Peyer's patch (tissue), 4 donors: ENCODE measurements at regions not wholly inside any gene's neighbourhood (a gene's known extent, or its start where the extent isn't known, plus 50 kb on each side); places are given as distances from the start of the nearest gene placed in this dataset.

ENCODE experiments used
- DNase-seq, 3 donors: peaks; one replicate each; pipeline ENCODE4 v3.0.0-alpha.2; 2017 to 2019
- H3K27ac ChIP-seq, 4 donors: fragments of 200-600 bp; sonication (generic); one replicate each; pipeline ENCODE4 v1.5.1; 2016 to 2019
- H3K27me3 ChIP-seq, 2 donors: fragments of 200-600 bp; sonication (generic); one replicate each; pipeline ENCODE4 v1.5.1; 2019
- H3K36me3 ChIP-seq, 3 donors: fragments of 200-600 bp; sonication (generic); one replicate each; pipeline ENCODE4 v1.5.1; 2016 to 2019
- H3K4me1 ChIP-seq, 4 donors: fragments of 200-600 bp; sonication (generic); one replicate each; pipeline ENCODE4 v1.5.1; 2016 to 2019
- H3K4me3 ChIP-seq, 4 donors: fragments of 200-600 bp; sonication (generic); 1 replicate in 3 of 4; 2 replicates in 1 of 4; pipeline ENCODE4 v1.5.1; 2016 to 2019; ENCODE audit warnings: mild to moderate bottlenecking in 1 of 4
- H3K9me3 ChIP-seq, 4 donors: fragments of 200-600 bp; sonication (generic); one replicate each; pipeline ENCODE4 v1.5.1; 2016 to 2019; ENCODE audit warnings: mild to moderate bottlenecking in 1 of 4
- POLR2A ChIP-seq, 2 donors: fragments of 450-650 bp; IDR thresholded peaks; one replicate each; pipeline ENCODE4 v1.5.1; 2017; ENCODE audit warnings: antibody characterized with exemption in 2 of 2, mild to moderate bottlenecking in 2 of 2, moderate library complexity in 2 of 2
- TF ChIP-seq, protein P1 (sequence below), 6 experiments: fragments of 450-650 bp in 4 of 6; fragments of 200-600 bp in 2 of 6; sonication (generic) in 1 of 6; IDR thresholded peaks; one replicate each; pipeline ENCODE4 v1.5.1; 2017 to 2019; ENCODE audit warnings: antibody characterized with exemption in 6 of 6, mild to moderate bottlenecking in 3 of 6, moderate library complexity in 1 of 6

DNA sequence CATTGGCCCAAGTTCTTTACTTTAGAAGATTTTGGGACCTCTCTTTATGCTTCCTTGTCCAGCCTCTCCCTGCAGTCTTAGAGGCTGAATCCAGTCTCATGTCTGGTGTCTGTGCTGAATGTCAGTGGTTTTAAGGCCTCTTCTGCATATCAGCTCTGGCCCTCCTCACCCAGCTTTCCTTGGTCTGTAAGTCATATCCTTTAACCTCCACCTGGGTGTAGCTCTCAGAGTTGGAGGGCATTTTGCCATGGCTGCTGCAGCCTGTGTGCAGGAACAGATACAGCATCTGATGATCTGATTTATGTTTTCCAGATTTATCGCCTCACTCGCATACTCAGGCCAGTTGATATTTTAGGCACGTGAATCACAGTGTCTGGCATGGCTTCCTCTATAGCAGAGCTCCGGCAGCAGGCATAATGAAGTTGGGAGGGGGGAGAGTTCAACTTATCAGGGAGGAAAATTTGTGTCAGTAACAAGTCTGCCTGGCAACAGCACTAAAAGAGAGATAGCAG is 335.0 kb downstream of the PCNX1 start:
- no peak for DNase-seq
- H3K27ac ChIP-seq = no peak overlapping the region

GRCh38 chr14:71243697-71244096 is 336.4 kb downstream of the PCNX1 start:
- H3K27me3 ChIP-seq = no peaks in the 10 kb centered on the region
- H3K36me3 ChIP-seq = no peaks in the 10 kb centered on the region
- no peak overlapping the region for H3K27ac ChIP-seq
- no peak for DNase-seq
- H3K4me1 ChIP-seq = no peaks in the 10 kb centered on the region
- TF ChIP-seq, protein P1, sequence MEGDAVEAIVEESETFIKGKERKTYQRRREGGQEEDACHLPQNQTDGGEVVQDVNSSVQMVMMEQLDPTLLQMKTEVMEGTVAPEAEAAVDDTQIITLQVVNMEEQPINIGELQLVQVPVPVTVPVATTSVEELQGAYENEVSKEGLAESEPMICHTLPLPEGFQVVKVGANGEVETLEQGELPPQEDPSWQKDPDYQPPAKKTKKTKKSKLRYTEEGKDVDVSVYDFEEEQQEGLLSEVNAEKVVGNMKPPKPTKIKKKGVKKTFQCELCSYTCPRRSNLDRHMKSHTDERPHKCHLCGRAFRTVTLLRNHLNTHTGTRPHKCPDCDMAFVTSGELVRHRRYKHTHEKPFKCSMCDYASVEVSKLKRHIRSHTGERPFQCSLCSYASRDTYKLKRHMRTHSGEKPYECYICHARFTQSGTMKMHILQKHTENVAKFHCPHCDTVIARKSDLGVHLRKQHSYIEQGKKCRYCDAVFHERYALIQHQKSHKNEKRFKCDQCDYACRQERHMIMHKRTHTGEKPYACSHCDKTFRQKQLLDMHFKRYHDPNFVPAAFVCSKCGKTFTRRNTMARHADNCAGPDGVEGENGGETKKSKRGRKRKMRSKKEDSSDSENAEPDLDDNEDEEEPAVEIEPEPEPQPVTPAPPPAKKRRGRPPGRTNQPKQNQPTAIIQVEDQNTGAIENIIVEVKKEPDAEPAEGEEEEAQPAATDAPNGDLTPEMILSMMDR (IDR thresholded peaks at IDR 0.05) = no peak
- TF ChIP-seq POLR2A (IDR thresholded peaks at IDR 0.05) = no peak
- H3K4me3 ChIP-seq = no peak overlapping the region
- no peaks in the 10 kb centered on the region for H3K9me3 ChIP-seq

More for the DNA sequence above, 335.0 kb downstream of the PCNX1 start:
- Histone ChIP-seq H3K36me3 (no peaks in the 10 kb centered on the region), H3K9me3 (no peaks in the 10 kb centered on the region), H3K4me3 (no peak overlapping the region), H3K27me3 (no peaks in the 10 kb centered on the region), H3K4me1 (no peaks in the 10 kb centered on the region)
- no peak for TF ChIP-seq POLR2A (IDR thresholded peaks at IDR 0.05)
- TF ChIP-seq, protein P1 (IDR thresholded peaks at IDR 0.05) = no peak

DNA sequence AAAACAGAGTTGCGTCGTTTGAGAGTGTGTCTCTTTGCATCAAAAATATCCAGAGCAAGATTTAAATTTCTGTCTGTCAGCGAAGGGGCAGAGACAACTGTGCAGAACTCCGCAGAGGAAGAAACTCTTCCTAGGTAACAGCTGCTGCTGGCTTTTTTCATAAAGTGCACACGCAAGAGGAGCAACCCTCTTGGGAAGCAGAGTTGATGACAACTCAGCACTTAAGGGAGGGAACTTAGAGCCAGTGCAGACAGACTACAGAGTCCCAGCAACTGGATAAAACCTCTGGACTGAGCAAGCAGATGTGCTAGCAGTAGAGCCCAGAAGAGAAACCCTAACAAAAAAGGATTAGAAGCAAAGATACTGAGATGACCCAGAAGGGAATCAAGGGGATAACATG is 337.1 kb downstream of the PCNX1 start:
- no peak overlapping the region for H3K4me3 ChIP-seq
- no peak for TF ChIP-seq POLR2A (IDR thresholded peaks at IDR 0.05)
- TF ChIP-seq, protein P1 (IDR thresholded peaks at IDR 0.05) = no peak
- no peaks in the 10 kb centered on the region for H3K36me3 ChIP-seq
- no peak overlapping the region for H3K27ac ChIP-seq
- H3K4me1 ChIP-seq = no peaks in the 10 kb centered on the region
- DNase-seq = no peak
- H3K27me3 ChIP-seq = no peaks in the 10 kb centered on the region
- H3K9me3 ChIP-seq = no peaks in the 10 kb centered on the region

DNA sequence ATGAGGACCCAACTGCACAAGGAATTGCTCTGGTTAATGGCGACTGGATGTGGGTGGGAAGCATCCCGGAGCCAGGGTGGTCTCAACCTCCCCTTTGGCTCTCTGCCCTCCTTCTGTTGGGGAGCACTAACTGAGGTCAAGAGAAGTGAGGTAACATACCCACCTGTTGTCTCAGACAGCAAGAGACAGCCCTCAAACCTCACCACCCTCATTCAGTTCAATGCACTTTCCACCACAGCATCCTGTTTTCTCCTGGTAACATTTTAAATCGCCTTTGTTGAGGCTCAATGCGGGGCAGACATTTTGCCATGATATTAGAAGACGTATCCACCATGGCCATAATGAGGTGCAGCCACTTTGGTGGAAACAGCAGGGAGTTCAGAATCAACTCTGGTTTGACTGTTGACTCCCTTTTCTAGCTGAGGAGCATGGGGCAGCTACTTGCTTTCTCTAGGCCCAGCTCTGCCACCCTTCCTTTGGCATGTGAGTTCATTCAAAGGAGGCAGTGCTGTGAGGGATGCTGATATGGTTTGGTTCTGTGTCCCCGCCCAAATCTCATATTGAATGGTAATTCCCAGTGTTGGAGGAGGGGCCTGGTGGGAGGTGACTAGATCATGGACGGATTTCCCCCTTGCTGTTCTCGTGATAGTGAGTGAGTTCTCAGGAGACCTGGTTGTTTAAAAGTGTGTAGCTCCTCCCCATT is 338.6 kb downstream of the PCNX1 start:
- DNase-seq = peak in 1 of 3 donors; percentile 54
- no peaks in the 10 kb centered on the region for H3K4me1 ChIP-seq
- TF ChIP-seq POLR2A (IDR thresholded peaks at IDR 0.05) = no peak
- TF ChIP-seq, protein P1 (IDR thresholded peaks at IDR 0.05) = no peak
- H3K36me3 ChIP-seq = no peaks in the 10 kb centered on the region
- no peaks in the 10 kb centered on the region for H3K9me3 ChIP-seq
- H3K4me3 ChIP-seq = no peak overlapping the region
- H3K27ac ChIP-seq = peak overlapping the region in 2 of 4 donors; percentile 24 to 63
- H3K27me3 ChIP-seq = no peaks in the 10 kb centered on the region

- Histone ChIP-seq H3K27ac (peak overlapping the region in 1 of 4 donors; percentile 63), H3K4me3 (no peak overlapping the region), H3K27me3 (no peaks in the 10 kb centered on the region), H3K9me3 (no peaks in the 10 kb centered on the region), H3K36me3 (no peaks in the 10 kb centered on the region), H3K4me1 (no peaks in the 10 kb centered on the region)
- no peak for DNase-seq
- TF ChIP-seq POLR2A (IDR thresholded peaks at IDR 0.05) = no peak
- TF ChIP-seq, protein P1 (IDR thresholded peaks at IDR 0.05) = no peak
These were observed 339.3 kb downstream of the PCNX1 start for GRCh38 chr14:71246539-71246938.
